ENCODE measurements at regions not wholly inside any gene's neighbourhood (a gene's known extent, or its start where the extent isn't known, plus 50 kb on each side); places are given as distances from the start of the nearest gene placed in this dataset.

DNA sequence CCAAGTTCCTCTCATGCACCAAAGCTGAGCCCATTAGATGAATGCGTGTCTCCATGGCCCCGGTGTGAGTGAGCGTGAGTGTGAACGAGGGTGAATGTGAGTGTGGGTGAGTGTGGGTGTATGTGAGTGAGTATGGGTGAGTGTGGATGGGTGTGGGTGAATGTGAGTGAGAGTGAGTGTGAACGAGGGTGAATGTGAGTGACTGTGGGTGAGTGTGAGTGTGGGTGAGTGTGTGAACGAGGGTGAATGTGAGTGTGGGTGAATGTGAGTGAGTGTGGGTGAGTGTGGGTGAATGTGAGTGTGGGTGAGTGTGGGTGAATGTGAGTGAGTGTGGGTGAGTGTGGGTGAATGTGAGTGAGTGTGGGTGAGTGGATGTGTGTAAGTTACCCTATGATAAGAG, 1521.8 kb upstream of the TENM3 start:
- no peak for DNase-seq (ENCODE audit: low spot score)

DNA sequence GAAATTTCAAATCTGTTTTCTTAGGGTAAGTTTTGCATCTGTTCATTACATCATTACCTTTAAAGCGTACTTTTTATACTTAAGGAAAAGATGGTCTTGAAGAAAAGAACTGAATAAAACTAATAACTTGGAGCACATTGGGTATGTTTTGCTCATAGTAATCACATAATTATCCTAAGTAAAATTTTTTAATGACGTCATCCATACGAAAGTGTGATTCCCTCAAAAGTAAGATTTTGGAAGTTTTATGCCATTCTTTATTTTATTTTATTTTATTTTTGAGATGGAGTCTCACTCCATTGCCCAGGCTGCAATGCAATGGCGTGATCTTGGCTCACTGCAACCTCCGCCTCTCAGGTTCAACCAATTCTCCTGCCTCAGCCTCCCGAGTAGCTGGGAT, 1516.6 kb upstream of the TENM3 start:
- DNase-seq (ENCODE audit: low spot score) = no peak

- DNase-seq (ENCODE audit: low spot score) = no peak
Observed at GRCh38 chr4:180727478-180727877, 1515.7 kb upstream of the TENM3 start.

DNA sequence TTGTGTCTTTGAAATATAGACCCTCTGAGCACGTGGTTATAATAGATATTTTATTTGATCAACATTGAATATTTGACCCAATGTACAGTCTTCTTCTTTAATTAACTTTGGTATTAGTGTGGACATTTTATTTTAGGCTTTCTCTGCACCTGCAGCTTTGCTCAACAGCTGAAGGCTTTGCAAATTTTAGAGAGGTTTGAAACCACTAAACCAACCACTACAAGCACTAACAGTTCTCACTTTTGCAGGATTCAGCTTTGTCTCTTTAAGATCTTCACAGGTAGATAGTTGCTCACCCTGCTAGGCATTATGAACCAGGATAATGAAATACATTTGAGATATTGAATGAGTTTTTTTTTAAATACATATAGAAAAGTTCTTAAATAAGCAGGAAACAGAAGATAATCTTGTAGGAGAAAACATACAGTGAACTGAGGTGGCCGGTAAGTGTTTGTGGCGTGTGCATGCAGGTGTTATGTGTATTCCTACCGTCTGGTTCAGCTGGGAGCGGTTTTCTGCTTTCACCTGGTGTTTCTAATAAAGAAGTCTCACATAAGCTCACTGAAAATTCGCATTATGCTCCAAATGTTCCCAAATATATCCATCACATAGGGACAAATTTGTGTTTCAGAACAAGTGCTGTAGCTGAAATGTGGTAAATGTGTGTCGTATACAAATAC, 1508.3 kb upstream of the TENM3 start:
- DNase-seq (ENCODE audit: low spot score) = no peak

DNA sequence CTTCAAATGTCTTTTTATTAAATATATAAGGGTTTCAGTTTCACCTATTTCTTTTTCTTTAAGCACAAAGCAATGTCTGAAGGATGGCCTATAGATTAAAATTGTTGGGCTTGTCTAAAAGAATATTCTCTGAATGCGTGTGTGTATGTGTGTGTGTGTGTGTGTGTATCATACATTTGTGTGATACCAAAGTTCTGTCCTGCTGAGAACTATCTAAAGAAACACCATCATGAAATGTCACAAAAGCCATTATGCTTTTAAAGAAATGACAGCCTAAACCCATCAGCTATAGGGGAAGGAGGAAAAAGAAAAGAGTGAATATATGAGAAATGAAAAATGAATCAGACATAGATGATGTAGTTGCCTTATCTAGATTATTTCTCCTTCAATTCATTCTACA, 1501.5 kb upstream of the TENM3 start:
- no peak for DNase-seq (ENCODE audit: low spot score)

DNA sequence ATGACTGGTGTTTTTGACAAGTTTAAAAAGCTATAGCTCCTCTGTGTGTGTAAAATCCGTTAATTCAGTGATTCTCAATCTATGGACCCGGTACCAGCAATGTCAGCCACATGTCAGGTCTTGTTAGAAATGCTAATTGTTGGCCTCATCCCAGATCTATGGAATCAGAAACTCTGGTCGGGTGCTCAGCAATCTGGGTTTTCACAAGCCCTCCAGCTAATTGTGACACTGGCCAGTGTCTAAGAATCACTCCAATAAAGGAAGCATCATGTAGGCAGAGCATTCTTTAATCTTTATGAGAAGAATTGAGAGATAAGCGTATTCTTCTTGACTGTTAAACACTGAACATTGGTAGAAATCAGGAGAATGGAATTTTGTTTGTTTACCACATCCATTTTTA, 1498.2 kb upstream of the TENM3 start:
- no peak for DNase-seq (ENCODE audit: low spot score)

DNA sequence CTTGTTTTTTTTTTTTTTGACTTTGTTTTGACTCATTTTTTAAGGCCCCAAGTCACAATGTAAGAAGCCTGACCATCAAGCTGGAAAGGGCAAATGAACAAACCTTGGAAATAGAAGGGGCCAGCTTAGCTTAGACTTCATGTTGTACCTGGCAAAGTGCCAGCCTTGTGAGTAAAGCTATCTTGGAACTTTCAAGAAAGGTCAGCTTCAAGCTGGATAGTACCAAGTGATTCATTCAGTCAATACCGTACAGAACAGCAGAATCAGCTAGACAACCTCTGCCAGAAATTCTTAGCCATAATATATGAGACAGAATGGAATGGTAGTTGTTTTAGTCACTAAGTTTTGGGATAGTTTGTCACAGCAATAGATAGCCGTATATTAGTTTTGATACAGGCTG, 1492.2 kb upstream of the TENM3 start:
- no peak for DNase-seq (ENCODE audit: low spot score)

DNA sequence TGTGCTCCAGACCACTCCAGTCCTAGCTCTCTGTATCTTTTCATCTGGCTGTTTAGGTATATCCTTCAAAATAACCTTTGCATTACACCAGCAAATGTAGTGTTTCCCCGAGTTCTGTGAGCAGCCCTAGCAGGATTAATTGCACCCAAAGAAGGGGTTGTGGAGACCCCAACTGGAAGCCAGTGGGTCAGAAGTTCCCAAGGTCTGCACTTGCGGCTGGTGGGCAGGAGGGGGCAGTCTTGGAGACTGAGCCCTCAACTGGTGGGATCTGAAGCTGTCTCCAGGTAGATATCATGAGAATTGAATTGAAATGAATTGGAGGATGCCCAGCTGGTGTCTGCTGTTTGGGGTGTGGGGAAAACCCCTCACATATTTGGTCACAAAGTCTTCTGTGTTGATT, 1485.3 kb upstream of the TENM3 start:
- DNase-seq (ENCODE audit: low spot score) = no peak

GRCh38 chr4:180766045-180766444, 1477.2 kb upstream of the TENM3 start:
- no peak for DNase-seq (ENCODE audit: low spot score)

DNA sequence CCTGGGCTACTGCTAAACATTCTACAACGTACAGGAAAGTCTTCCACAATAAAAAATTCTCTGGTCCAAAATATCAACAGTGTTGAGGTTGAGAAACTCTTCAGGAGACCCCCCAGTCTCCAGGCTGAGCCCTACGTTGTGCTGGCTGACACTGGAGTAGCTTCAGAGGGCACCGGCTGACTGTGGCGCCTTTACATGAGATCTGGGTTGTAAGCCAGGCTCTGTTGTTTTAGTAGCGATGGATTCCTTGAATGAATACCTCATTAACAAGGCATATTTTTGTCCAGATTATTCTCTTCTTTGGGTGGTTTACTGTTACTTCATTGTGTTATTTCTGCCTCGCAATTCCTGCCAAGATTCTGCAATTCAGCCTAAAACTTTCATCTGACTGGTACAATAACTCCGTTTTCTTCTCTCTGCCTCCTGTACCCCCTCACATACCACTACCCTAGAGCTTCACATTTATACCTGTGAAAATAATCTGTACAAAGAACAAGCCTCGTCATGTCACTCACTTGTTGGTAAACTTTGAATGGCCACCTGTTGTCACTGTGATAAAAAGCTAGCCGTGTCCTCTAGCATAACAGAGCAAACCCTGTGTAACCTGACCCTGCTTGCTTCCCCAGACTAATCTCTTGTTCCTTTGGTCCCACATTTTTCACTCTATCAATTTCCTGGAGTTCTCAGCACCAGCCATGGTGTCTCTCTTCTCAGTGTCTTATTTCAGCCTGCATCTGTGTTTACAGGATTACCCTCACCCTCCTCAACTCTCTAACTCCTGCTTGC, 1476.1 kb upstream of the TENM3 start:
- no peak for DNase-seq (ENCODE audit: low spot score)

- DNase-seq (ENCODE audit: low spot score) = no peak
Observed at GRCh38 chr4:180768610-180769009, 1474.6 kb upstream of the TENM3 start.

- DNase-seq (ENCODE audit: low spot score) = no peak
Observed at GRCh38 chr4:180769791-180770190, 1473.4 kb upstream of the TENM3 start.

DNA sequence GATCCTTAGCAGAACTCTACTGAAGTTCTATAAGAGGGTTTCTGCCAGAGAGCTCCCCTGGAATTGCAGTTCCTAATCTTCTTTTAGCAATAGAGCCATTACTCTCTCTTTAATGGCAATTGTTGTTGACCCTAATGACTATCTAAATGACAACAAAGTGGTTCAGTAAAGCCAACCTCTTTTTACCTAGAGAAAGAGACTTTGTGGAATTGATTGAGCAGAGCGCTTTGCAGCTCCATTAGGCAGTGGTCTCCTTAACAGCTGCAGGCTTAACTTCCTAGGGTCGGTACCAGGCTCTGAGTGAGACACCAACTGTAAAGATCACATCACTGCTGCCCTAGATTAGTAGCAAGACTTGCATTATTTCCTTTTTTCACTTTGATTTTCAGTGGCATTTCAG, 1472.9 kb upstream of the TENM3 start:
- no peak for DNase-seq (ENCODE audit: low spot score)

DNA sequence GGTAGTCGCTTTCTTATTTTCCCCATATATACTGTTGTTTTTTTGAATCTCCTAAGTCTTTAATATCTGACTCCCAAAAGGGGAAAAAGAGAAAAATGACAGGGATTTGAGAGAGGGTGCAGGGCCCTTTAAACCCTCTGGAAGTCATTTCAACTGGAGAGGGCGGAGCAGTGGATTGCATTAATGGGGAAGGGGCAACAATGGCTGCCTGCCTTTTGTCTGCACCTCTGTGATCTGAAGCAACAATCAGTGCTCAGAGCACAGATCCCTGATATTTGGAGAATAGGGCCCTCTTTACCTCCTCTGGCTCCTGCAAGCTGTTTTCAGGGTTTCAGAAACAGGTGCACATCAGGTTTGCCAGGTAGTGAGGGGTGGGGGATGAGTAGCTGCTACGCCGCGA, 1458.3 kb upstream of the TENM3 start:
- DNase-seq (ENCODE audit: low spot score) = no peak

DNA sequence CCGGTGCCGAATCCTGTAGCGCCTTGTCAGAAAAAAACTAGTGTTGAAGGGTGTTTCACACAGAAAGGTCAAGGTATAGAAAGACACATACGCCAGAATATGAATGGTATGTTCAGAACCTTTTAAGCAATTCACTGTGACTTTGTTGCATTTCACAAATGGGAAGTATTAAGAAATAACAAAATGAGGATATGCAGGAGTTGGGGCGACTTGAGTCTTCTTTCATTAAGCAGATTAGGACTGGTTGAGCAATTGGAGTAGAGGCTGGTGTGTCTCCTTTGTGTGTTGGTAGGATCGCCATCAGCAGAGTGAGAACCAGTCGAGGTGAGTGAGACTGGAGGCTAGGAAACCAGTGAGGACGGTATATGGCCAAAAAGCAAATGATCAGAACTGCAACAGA, 1454.5 kb upstream of the TENM3 start:
- DNase-seq (ENCODE audit: low spot score) = no peak

GRCh38 chr4:180789929-180790328, 1453.3 kb upstream of the TENM3 start:
- DNase-seq (ENCODE audit: low spot score) = no peak

DNA sequence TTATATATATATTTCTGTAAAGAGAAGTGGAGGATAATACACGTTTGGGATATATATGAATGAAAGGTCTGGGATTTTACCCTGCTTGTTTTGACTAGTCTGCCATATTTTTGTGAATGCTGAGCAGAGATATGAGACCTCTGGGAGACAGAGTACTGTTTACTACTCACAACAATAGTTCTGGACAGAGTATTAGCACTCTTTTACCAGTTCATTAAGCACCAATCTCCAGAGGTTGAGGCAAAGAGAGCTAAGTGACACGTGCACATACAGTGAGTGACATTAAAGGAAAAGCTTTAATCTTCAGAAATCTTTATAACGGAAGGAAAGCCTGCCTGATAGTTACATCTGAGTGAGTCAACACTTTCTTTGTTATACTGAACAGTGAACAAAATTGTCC, 1452.7 kb upstream of the TENM3 start:
- DNase-seq (ENCODE audit: low spot score) = no peak

GRCh38 chr4:180792541-180792940, 1450.7 kb upstream of the TENM3 start:
- no peak for DNase-seq (ENCODE audit: low spot score)

DNA sequence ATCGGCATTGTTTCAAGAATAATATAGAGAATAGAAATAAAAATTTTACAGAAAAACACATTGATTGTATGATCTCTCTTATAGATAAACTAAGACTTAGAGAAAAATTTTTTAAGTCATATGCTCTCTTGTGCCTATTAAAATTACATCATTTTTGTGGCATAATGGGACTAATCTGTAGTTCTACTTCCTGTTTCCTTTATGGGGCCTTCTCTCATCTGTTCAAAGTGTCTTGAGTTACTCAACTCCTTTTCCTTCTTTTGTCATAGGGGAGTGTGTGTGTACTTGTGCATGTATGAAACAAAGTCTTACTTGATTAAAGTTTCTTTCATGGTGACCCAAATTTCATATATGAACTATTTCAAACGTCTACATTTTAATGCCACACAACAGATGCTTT, 1448.9 kb upstream of the TENM3 start:
- no peak for DNase-seq (ENCODE audit: low spot score)

DNA sequence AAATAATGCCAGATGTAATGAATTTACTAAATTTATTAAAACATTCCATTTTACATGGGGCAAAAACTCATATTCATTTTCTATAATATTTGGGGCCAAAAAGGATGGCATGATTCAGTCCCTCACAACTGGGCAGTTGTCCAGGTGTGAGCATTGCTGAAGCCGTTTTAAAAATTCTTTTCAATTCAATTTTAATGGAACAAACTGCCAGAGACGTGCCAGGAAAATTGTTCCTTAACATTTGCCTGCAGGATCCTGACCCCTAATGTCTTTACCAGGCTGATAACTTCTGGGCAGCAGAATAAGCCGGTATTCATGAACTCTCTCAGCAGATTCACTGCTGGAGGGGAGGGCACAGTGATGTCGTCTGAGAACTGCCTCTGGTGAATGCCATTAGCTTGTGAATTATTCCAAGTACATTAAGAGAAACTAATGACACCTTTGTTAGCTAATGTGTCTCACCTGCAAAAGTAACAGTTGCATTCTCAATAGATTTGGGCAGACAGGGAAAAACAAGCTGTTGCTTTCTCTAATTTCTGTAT, 1445.1 kb upstream of the TENM3 start:
- DNase-seq (ENCODE audit: low spot score) = no peak

DNA sequence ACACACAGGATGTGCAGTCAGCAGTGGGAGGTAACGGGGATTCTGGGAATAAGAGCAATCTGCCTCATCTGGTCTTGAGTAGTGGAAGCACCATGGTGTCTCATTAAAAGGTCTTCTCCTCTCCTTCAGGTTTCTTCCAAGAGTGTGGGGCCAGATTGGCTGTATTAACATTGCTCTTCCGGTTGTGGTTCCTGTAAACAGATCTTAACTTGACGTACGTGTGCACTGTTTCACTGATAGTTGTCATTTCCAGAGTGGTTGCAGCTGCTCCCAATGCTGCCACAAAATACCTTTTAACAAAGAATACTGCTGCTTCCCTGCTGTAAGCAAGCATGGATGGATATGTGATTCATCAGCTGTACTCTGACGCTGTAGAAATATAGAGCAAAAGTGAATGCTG, 1443.4 kb upstream of the TENM3 start:
- DNase-seq (ENCODE audit: low spot score) = no peak

- DNase-seq (ENCODE audit: low spot score) = no peak
Observed at GRCh38 chr4:180805101-180805500, 1438.1 kb upstream of the TENM3 start.

- DNase-seq (ENCODE audit: low spot score) = no peak
Observed at GRCh38 chr4:180808862-180809261, 1434.3 kb upstream of the TENM3 start.

- DNase-seq (ENCODE audit: low spot score) = no peak
Observed at GRCh38 chr4:180809439-180809838, 1433.8 kb upstream of the TENM3 start.
